WTC11 (cell line): ENCODE measurements at regions not wholly inside any gene's neighbourhood (a gene's known extent, or its start where the extent isn't known, plus 50 kb on each side); places are given as distances from the start of the nearest gene placed in this dataset.
A peak's percentile ranks its signal among the peaks of the same experiment; 100 is the strongest.

Experiments used
- ATAC-seq: fragments of 200-7000 bp; cut with Tn5 transposase; 2 replicates; pipeline ENCODE4 v1.10.0; 2021; ENCODE audit warnings: mild to moderate bottlenecking, moderate library complexity
- CTCF ChIA-PET: fragments of 300-600 bp; sonication (Branson Sonifier 250); formaldehyde crosslinking; loops from one replicate; lab custom pipeline; 2021; ENCODE audit warnings: antibody characterized with exemption; lab: Charles Lee
- POLR2A ChIA-PET: fragments of 350-600 bp; sonication (Branson Sonifier 250); formaldehyde crosslinking; loops from one replicate; lab custom pipeline; 2021; ENCODE audit warnings: antibody characterized with exemption; lab: Charles Lee
- DNase-seq: peaks from one replicate; pipeline ENCODE4 v3.0.0; 2021; ENCODE audit warnings: low spot score
- H3K27ac Mint-ChIP-seq: 2 replicates; pipeline ENCODE4 v1.8.0; 2021; ENCODE audit warnings: mixed read lengths
- H3K27me3 Mint-ChIP-seq: 2 replicates; pipeline ENCODE4 v1.8.0; 2021; ENCODE audit warnings: low read depth, mild to moderate bottlenecking, moderate library complexity, mixed read lengths
- H3K36me3 Mint-ChIP-seq: 2 replicates; pipeline ENCODE4 v1.8.0; 2021; ENCODE audit warnings: mixed read lengths
- H3K4me1 Mint-ChIP-seq: 2 replicates; pipeline ENCODE4 v1.8.0; 2022; ENCODE audit warnings: mixed read lengths
- H3K4me3 Mint-ChIP-seq: 2 replicates; pipeline ENCODE4 v1.8.0; 2021; ENCODE audit warnings: mild to moderate bottlenecking, moderate library complexity, mixed read lengths
- H3K9me3 Mint-ChIP-seq: 2 replicates; pipeline ENCODE4 v1.8.0; 2021; ENCODE audit warnings: mixed read lengths
- FOXP1 ChIP-seq: sonication (generic); formaldehyde crosslinking; IDR thresholded peaks from 2 replicates; pipeline ENCODE4 v1.8.0; 2022; ENCODE audit warnings: missing genetic modification reagents, mild to moderate bottlenecking, moderate library complexity, borderline replicate concordance
- GABPB1 ChIP-seq: sonication (generic); formaldehyde crosslinking; IDR thresholded peaks from 2 replicates; pipeline ENCODE4 v1.8.1; 2023; ENCODE audit warnings: mild to moderate bottlenecking, missing genetic modification reagents
- NFATC4 ChIP-seq: fragments of 250-450 bp; sonication (Bioruptor Pico); IDR thresholded peaks from 2 replicates; pipeline ENCODE4 v1.9.0; 2021; ENCODE audit warnings: mild to moderate bottlenecking
- NR2C2 ChIP-seq: sonication (generic); formaldehyde crosslinking; IDR thresholded peaks from 2 replicates; pipeline ENCODE4 v1.8.0; 2022; ENCODE audit warnings: mild to moderate bottlenecking, missing genetic modification reagents
- NR3C1 ChIP-seq: sonication (generic); formaldehyde crosslinking; conservative IDR thresholded peaks from 2 replicates; pipeline ENCODE4 v1.8.1; 2023; ENCODE audit warnings: low read depth, mild to moderate bottlenecking, missing genetic modification reagents
- SMAD3 ChIP-seq: sonication (generic); formaldehyde crosslinking; IDR thresholded peaks from 2 replicates; pipeline ENCODE4 v1.8.0; 2022; ENCODE audit warnings: missing genetic modification reagents, mild to moderate bottlenecking, borderline replicate concordance
- TEAD4 ChIP-seq: sonication (generic); formaldehyde crosslinking; IDR thresholded peaks from 2 replicates; pipeline ENCODE4 v1.8.0; 2022; ENCODE audit warnings: mild to moderate bottlenecking, missing genetic modification reagents
- ZNF317 ChIP-seq: sonication (generic); formaldehyde crosslinking; IDR thresholded peaks from 2 replicates; pipeline ENCODE4 v1.8.1; 2023; ENCODE audit warnings: low read depth, mild to moderate bottlenecking, moderate library complexity, missing genetic modification reagents, borderline replicate concordance
- ZNF396 ChIP-seq: fragments of 250-450 bp; sonication (Bioruptor Pico); IDR thresholded peaks from 2 replicates; pipeline ENCODE4 v1.8.0; 2021; ENCODE audit warnings: mild to moderate bottlenecking, moderate library complexity, borderline replicate concordance
- ZNF416 ChIP-seq: fragments of 250-450 bp; sonication (Bioruptor Pico); IDR thresholded peaks from 2 replicates; pipeline ENCODE4 v1.9.0; 2021; ENCODE audit warnings: mild to moderate bottlenecking, inconsistent platforms
- TF ChIP-seq, protein P1 (sequence below): sonication (generic); formaldehyde crosslinking; IDR thresholded peaks from 2 replicates; pipeline ENCODE4 v1.8.0; 2022; ENCODE audit warnings: mild to moderate bottlenecking, missing genetic modification reagents
- TF ChIP-seq, protein P2 (sequence below): sonication (generic); formaldehyde crosslinking; IDR thresholded peaks from 2 replicates; pipeline ENCODE4 v1.8.0; 2022; ENCODE audit warnings: missing genetic modification reagents
- TF ChIP-seq, protein P3 (sequence below): sonication (generic); formaldehyde crosslinking; IDR thresholded peaks from 2 replicates; pipeline ENCODE4 v1.8.1; 2023; ENCODE audit warnings: mild to moderate bottlenecking, missing genetic modification reagents, moderate library complexity
- TF ChIP-seq, protein P4 (sequence below): fragments of 200-600 bp; IDR thresholded peaks from 2 replicates; pipeline ENCODE4 v1.8.0; 2022; ENCODE audit warnings: antibody characterized with exemption
- TF ChIP-seq, protein P5 (sequence below): fragments of 250-450 bp; sonication (Bioruptor Pico); IDR thresholded peaks from 2 replicates; pipeline ENCODE4 v1.9.0; 2021; ENCODE audit warnings: mild to moderate bottlenecking, borderline replicate concordance
- TF ChIP-seq, protein P6 (sequence below): fragments of 250-450 bp; sonication (Bioruptor Pico); IDR thresholded peaks from 2 replicates; pipeline ENCODE4 v1.9.0; 2021; ENCODE audit warnings: mild to moderate bottlenecking
- TF ChIP-seq, protein P7 (sequence below): sonication (generic); formaldehyde crosslinking; conservative IDR thresholded peaks from 2 replicates; pipeline ENCODE4 v1.8.1; 2022; ENCODE audit warnings: mild to moderate bottlenecking, missing genetic modification reagents

DNA sequence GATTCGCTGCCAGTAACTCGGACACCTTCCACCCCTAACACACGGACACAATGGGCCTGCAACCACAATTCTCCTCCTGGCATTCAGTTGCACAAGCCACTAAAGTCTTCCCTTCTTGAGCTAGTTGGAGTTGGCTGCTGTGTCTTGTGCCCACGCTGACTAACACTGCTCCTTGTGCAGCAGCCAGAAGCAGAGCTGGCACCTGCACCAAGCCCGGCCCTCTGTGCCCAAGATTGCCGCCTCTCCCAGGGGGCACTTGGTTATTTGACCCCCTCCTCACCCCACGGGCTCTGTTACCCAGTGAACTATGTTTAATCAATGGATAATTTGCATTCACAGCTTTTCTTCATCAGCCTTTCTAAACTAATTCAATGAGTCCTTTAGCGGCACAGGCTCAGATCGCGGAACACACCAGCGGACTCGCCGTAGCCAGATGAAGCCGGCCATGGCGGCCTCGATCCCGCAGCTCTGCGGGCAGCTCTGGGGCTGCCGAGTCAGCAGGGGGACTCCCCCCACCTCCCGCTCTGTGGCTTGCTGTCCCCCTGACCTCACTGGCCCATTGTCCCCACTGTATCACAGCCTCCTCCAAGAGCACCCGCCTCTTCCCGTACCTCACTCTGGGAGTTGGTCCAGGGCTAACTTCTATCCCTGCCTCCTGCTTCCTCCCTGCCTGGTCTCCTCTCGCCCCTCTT, 94.8 kb upstream of the AFDN start:
- Mint-ChIP-seq H3K27ac (no peak overlapping the region), H3K4me3 (no peak overlapping the region), H3K4me1 (peaks cover 3% of the 10 kb centered on the region; the same call in 1 of the 2 replicates), H3K27me3 (no peaks in the 10 kb centered on the region)
- DNase-seq = no peak
- no peak for ATAC-seq
- TF ChIP-seq ZNF396 (CRISPR knock-in tag) = no peak
- TF ChIP-seq, protein P1, sequence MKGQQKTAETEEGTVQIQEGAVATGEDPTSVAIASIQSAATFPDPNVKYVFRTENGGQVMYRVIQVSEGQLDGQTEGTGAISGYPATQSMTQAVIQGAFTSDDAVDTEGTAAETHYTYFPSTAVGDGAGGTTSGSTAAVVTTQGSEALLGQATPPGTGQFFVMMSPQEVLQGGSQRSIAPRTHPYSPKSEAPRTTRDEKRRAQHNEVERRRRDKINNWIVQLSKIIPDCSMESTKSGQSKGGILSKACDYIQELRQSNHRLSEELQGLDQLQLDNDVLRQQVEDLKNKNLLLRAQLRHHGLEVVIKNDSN = no peak
- TF ChIP-seq NFATC4 (CRISPR knock-in tag) = no peak
- TF ChIP-seq, protein P2, sequence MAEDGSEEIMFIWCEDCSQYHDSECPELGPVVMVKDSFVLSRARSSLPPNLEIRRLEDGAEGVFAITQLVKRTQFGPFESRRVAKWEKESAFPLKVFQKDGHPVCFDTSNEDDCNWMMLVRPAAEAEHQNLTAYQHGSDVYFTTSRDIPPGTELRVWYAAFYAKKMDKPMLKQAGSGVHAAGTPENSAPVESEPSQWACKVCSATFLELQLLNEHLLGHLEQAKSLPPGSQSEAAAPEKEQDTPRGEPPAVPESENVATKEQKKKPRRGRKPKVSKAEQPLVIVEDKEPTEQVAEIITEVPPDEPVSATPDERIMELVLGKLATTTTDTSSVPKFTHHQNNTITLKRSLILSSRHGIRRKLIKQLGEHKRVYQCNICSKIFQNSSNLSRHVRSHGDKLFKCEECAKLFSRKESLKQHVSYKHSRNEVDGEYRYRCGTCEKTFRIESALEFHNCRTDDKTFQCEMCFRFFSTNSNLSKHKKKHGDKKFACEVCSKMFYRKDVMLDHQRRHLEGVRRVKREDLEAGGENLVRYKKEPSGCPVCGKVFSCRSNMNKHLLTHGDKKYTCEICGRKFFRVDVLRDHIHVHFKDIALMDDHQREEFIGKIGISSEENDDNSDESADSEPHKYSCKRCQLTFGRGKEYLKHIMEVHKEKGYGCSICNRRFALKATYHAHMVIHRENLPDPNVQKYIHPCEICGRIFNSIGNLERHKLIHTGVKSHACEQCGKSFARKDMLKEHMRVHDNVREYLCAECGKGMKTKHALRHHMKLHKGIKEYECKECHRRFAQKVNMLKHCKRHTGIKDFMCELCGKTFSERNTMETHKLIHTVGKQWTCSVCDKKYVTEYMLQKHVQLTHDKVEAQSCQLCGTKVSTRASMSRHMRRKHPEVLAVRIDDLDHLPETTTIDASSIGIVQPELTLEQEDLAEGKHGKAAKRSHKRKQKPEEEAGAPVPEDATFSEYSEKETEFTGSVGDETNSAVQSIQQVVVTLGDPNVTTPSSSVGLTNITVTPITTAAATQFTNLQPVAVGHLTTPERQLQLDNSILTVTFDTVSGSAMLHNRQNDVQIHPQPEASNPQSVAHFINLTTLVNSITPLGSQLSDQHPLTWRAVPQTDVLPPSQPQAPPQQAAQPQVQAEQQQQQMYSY = no peak
- TF ChIP-seq GABPB1 = no peak
- no peak for TF ChIP-seq SMAD3 (CRISPR knock-in tag)
- TF ChIP-seq TEAD4 (CRISPR knock-in tag) = no peak
- no peak for TF ChIP-seq ZNF416 (CRISPR knock-in tag)
- TF ChIP-seq, all 79 proteins: peak for 0
- CTCF ChIA-PET = interaction anchor here (1.0 kb wide), 1 partner anchor 11 kb away, joined by 3 read pairs; no protein-coding TSS in a partner anchor
- H3K36me3 Mint-ChIP-seq = no peaks in the 10 kb centered on the region
- POLR2A ChIA-PET = no interaction called here
- peaks cover 12% of the 10 kb centered on the region for H3K9me3 Mint-ChIP-seq

DNA sequence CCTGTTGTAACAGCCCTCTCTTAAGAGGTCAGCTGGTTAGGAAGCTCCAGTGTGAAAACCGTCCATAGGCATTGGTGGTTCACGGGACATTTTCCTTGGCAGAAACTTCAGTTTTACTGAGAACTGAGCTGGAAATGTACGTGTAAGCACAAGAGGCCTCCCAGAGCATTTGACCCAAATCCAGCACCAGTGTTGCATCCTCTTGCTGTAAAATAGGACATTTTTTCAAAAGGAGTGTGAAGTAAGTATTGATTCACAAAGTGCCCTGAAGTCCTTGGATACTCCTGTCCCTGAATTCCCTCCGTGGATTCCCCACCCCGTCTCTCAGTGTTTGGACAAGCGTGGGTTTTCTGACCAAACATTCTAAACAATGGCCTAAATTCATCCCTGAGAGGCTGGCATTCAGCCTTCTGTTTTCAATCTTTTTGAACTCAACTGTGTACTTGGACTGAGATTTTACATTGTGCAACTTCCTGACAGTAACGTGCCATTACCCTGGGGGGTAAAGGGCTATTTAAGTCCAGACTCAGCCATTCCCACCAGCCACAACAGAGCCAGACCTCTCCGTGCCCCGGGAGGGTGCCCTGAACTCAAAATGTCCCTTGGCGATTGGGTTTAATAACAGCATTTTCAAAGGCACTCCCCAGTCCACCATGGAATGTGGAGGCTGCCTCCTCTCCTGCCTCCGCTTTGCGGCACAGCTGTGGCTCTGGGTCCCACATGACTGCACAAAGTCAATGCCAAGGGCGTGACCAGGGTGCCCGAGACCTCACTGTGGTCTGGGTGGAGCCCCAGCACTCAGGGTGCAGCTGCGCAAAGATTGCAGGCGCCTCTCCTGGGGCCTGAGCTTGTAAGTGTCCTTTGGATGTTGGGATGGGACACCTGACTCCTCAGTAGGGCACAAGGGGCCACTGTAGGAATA, 92.7 kb upstream of the AFDN start:
- peaks cover 12% of the 10 kb centered on the region for H3K9me3 Mint-ChIP-seq
- no peak overlapping the region for H3K4me3 Mint-ChIP-seq
- H3K4me1 Mint-ChIP-seq = peaks cover 3% of the 10 kb centered on the region; the same call in 1 of the 2 replicates
- no peak for DNase-seq
- CTCF ChIA-PET = no interaction called here
- H3K27me3 Mint-ChIP-seq = no peaks in the 10 kb centered on the region
- ATAC-seq = no peak
- TF ChIP-seq ZNF416 (CRISPR knock-in tag) (no peak), GABPB1 (peak; percentile 87)
- TF ChIP-seq, all 79 proteins: peak for 1
- POLR2A ChIA-PET = no interaction called here
- Mint-ChIP-seq H3K27ac (no peak overlapping the region), H3K36me3 (no peaks in the 10 kb centered on the region)

DNA sequence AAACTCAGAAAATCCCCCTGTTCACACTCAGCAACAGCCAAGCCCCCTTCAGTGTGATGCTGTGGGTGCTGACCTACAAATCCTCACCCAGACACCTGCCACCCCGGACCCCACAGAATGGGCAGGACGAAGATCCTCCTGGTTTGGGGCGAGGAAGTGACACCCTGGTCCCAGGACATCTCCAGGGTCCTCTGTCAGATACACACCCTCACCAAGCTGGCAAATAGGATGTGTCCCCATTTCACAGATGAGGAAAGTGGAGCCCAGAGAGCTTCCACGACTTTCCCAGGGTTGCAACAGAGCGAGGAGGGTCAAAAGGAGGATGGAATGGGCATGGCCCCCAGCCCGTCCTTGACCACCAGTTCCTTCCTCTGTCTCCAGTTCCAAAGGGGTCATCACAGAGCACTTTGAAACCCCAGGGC, 92.0 kb upstream of the AFDN start:
- DNase-seq (no peak), ATAC-seq (no peak)
- peaks cover 3% of the 10 kb centered on the region; the same call in 1 of the 2 replicates for H3K4me1 Mint-ChIP-seq
- ChIA-PET POLR2A (no interaction called here), CTCF (no interaction called here)
- no peak overlapping the region for H3K4me3 Mint-ChIP-seq
- no peaks in the 10 kb centered on the region for H3K36me3 Mint-ChIP-seq
- H3K27ac Mint-ChIP-seq = no peak overlapping the region
- peaks cover 12% of the 10 kb centered on the region for H3K9me3 Mint-ChIP-seq
- H3K27me3 Mint-ChIP-seq = no peaks in the 10 kb centered on the region
- TF ChIP-seq, protein P3, sequence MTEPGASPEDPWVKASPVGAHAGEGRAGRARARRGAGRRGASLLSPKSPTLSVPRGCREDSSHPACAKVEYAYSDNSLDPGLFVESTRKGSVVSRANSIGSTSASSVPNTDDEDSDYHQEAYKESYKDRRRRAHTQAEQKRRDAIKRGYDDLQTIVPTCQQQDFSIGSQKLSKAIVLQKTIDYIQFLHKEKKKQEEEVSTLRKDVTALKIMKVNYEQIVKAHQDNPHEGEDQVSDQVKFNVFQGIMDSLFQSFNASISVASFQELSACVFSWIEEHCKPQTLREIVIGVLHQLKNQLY = no peak
- TF ChIP-seq, protein P4, sequence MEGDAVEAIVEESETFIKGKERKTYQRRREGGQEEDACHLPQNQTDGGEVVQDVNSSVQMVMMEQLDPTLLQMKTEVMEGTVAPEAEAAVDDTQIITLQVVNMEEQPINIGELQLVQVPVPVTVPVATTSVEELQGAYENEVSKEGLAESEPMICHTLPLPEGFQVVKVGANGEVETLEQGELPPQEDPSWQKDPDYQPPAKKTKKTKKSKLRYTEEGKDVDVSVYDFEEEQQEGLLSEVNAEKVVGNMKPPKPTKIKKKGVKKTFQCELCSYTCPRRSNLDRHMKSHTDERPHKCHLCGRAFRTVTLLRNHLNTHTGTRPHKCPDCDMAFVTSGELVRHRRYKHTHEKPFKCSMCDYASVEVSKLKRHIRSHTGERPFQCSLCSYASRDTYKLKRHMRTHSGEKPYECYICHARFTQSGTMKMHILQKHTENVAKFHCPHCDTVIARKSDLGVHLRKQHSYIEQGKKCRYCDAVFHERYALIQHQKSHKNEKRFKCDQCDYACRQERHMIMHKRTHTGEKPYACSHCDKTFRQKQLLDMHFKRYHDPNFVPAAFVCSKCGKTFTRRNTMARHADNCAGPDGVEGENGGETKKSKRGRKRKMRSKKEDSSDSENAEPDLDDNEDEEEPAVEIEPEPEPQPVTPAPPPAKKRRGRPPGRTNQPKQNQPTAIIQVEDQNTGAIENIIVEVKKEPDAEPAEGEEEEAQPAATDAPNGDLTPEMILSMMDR = no peak
- TF ChIP-seq, protein P5, sequence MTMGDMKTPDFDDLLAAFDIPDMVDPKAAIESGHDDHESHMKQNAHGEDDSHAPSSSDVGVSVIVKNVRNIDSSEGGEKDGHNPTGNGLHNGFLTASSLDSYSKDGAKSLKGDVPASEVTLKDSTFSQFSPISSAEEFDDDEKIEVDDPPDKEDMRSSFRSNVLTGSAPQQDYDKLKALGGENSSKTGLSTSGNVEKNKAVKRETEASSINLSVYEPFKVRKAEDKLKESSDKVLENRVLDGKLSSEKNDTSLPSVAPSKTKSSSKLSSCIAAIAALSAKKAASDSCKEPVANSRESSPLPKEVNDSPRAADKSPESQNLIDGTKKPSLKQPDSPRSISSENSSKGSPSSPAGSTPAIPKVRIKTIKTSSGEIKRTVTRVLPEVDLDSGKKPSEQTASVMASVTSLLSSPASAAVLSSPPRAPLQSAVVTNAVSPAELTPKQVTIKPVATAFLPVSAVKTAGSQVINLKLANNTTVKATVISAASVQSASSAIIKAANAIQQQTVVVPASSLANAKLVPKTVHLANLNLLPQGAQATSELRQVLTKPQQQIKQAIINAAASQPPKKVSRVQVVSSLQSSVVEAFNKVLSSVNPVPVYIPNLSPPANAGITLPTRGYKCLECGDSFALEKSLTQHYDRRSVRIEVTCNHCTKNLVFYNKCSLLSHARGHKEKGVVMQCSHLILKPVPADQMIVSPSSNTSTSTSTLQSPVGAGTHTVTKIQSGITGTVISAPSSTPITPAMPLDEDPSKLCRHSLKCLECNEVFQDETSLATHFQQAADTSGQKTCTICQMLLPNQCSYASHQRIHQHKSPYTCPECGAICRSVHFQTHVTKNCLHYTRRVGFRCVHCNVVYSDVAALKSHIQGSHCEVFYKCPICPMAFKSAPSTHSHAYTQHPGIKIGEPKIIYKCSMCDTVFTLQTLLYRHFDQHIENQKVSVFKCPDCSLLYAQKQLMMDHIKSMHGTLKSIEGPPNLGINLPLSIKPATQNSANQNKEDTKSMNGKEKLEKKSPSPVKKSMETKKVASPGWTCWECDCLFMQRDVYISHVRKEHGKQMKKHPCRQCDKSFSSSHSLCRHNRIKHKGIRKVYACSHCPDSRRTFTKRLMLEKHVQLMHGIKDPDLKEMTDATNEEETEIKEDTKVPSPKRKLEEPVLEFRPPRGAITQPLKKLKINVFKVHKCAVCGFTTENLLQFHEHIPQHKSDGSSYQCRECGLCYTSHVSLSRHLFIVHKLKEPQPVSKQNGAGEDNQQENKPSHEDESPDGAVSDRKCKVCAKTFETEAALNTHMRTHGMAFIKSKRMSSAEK (CRISPR knock-in tag) = no peak
- TF ChIP-seq NR2C2 (CRISPR knock-in tag) = no peak
- TF ChIP-seq, protein P6, sequence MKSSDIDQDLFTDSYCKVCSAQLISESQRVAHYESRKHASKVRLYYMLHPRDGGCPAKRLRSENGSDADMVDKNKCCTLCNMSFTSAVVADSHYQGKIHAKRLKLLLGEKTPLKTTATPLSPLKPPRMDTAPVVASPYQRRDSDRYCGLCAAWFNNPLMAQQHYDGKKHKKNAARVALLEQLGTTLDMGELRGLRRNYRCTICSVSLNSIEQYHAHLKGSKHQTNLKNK (CRISPR knock-in tag) = no peak
- TF ChIP-seq ZNF317 (CRISPR knock-in tag) = no peak
- TF ChIP-seq, protein P7, sequence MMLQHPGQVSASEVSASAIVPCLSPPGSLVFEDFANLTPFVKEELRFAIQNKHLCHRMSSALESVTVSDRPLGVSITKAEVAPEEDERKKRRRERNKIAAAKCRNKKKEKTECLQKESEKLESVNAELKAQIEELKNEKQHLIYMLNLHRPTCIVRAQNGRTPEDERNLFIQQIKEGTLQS (CRISPR knock-in tag) = no peak
- no peak for TF ChIP-seq NR3C1
- no peak for TF ChIP-seq FOXP1 (CRISPR knock-in tag)
